D721Med (cell line): ENCODE measurements at regions not wholly inside any gene's neighbourhood (a gene's known extent, or its start where the extent isn't known, plus 50 kb on each side); places are given as distances from the start of the nearest gene placed in this dataset.

Source experiments
- DNase-seq: peaks from one replicate; pipeline ENCODE4 v3.0.0; 2011; ENCODE audit warnings: low spot score; ENCODE audit not compliant: insufficient read length
- FAIRE-seq: peaks from 2 replicates; lab custom pipeline; 2011; peaks lifted over from hg19 to GRCh38; lab: Jason Lieb, UNC
- CTCF ChIP-seq: IDR thresholded peaks from 2 replicates; pipeline ENCODE4 v1.5.1; 2012; ENCODE audit warnings: mild to moderate bottlenecking, control low read depth; ENCODE audit not compliant: insufficient read depth; ENCODE audit errors: missing control alignments

GRCh38 chr6:43903739-43904290, 133.8 kb downstream of the VEGFA start:
- no peak for DNase-seq
- FAIRE-seq = no peak
- no peak for TF ChIP-seq CTCF

- FAIRE-seq (no peak), DNase-seq (no peak)
- TF ChIP-seq CTCF = no peak
Observed at GRCh38 chr6:43901733-43902230, 131.8 kb downstream of the VEGFA start.

GRCh38 chr6:43900916-43901732, 131.1 kb downstream of the VEGFA start:
- no peak for TF ChIP-seq CTCF
- DNase-seq (no peak), FAIRE-seq (no peak)

GRCh38 chr6:43900560-43900915, 130.5 kb downstream of the VEGFA start:
- TF ChIP-seq CTCF = no peak
- DNase-seq = no peak
- no peak for FAIRE-seq

- FAIRE-seq = no peak
- DNase-seq = no peak
- no peak for TF ChIP-seq CTCF
Observed at GRCh38 chr6:43899830-43900229, 129.8 kb downstream of the VEGFA start.

- FAIRE-seq = no peak
- TF ChIP-seq CTCF = no peak
- DNase-seq = no peak
Observed at GRCh38 chr6:43898358-43899131, 128.5 kb downstream of the VEGFA start.
